Astrocyte (in vitro differentiated cells and primary cell): ENCODE measurements at regions not wholly inside any gene's neighbourhood (a gene's known extent, or its start where the extent isn't known, plus 50 kb on each side); places are given as distances from the start of the nearest gene placed in this dataset.

Source experiments
- DNase-seq: peaks from one replicate; pipeline ENCODE4 v3.0.0-alpha.2; 2010; ENCODE audit warnings: low read depth
- FAIRE-seq: peaks from 2 replicates; lab custom pipeline; 2011; peaks lifted over from hg19 to GRCh38; lab: Jason Lieb, UNC
- H2AFZ ChIP-seq: 2 replicates; pipeline ENCODE4 v1.6.0; 2012; ENCODE audit warnings: low read depth, low read length, inconsistent platforms
- H3K27ac ChIP-seq: 2 replicates; pipeline ENCODE4 v1.5.1; 2011; ENCODE audit warnings: low read depth, low read length, inconsistent platforms
- H3K27me3 ChIP-seq: 2 replicates; pipeline ENCODE4 v1.6.0; 2011; ENCODE audit warnings: low read length, inconsistent platforms; ENCODE audit not compliant: insufficient read depth
- H3K36me3 ChIP-seq: 2 replicates; pipeline ENCODE4 v1.5.1; 2011; ENCODE audit warnings: low read length, inconsistent platforms; ENCODE audit not compliant: insufficient read depth
- H3K4me1 ChIP-seq: 2 replicates; pipeline ENCODE4 v1.5.1; 2011; ENCODE audit warnings: low read length, inconsistent platforms; ENCODE audit not compliant: insufficient read depth
- H3K4me2 ChIP-seq: 2 replicates; pipeline ENCODE4 v1.6.0; 2012; ENCODE audit warnings: low read length, inconsistent platforms
- H3K4me3 ChIP-seq: 2 replicates; pipeline ENCODE4 v1.5.1; 2011; ENCODE audit warnings: low read depth, mild to moderate bottlenecking, low read length, inconsistent platforms; ENCODE audit not compliant: insufficient read depth
- H3K79me2 ChIP-seq: 2 replicates; pipeline ENCODE4 v1.6.0; 2012; ENCODE audit warnings: mild to moderate bottlenecking, low read length, inconsistent platforms; ENCODE audit not compliant: insufficient read depth
- H3K9ac ChIP-seq: 2 replicates; pipeline ENCODE4 v1.6.0; 2012; ENCODE audit warnings: mild to moderate bottlenecking, low read length, inconsistent platforms
- H3K9me3 ChIP-seq: 2 replicates; pipeline ENCODE4 v1.5.1; 2012; ENCODE audit warnings: low read depth, mild to moderate bottlenecking, low read length, inconsistent platforms; ENCODE audit not compliant: insufficient read depth
- H4K20me1 ChIP-seq: 2 replicates; pipeline ENCODE4 v1.6.0; 2012; ENCODE audit warnings: low read length, inconsistent platforms; ENCODE audit not compliant: insufficient read depth
- H3K27ac Mint-ChIP-seq: one replicate; pipeline ENCODE4 v1.8.0; 2021; ENCODE audit warnings: mild to moderate bottlenecking, mixed read lengths; ENCODE audit not compliant: unreplicated experiment
- H3K27me3 Mint-ChIP-seq: one replicate; pipeline ENCODE4 v1.8.0; 2021; ENCODE audit warnings: low read depth, mixed read lengths; ENCODE audit not compliant: unreplicated experiment
- H3K36me3 Mint-ChIP-seq: one replicate; pipeline ENCODE4 v1.8.0; 2021; ENCODE audit warnings: low read depth, mixed read lengths; ENCODE audit not compliant: unreplicated experiment
- H3K4me1 Mint-ChIP-seq: one replicate; pipeline ENCODE4 v1.8.0; 2021; ENCODE audit warnings: low read depth, mixed read lengths; ENCODE audit not compliant: unreplicated experiment
- H3K4me3 Mint-ChIP-seq: one replicate; pipeline ENCODE4 v1.8.0; 2021; ENCODE audit warnings: mild to moderate bottlenecking, moderate library complexity, mixed read lengths; ENCODE audit not compliant: unreplicated experiment
- H3K9me3 Mint-ChIP-seq: one replicate; pipeline ENCODE4 v1.8.0; 2021; ENCODE audit warnings: mild to moderate bottlenecking, mixed read lengths; ENCODE audit not compliant: unreplicated experiment
- CTCF ChIP-seq: IDR thresholded peaks from 2 replicates; pipeline ENCODE4 v1.5.1; 2011; ENCODE audit warnings: low read depth, mild to moderate bottlenecking, inconsistent platforms, low read length, moderate library complexity; ENCODE audit not compliant: insufficient read depth
- EZH2 ChIP-seq: IDR thresholded peaks from 2 replicates; pipeline ENCODE4 v1.6.1; 2012; ENCODE audit warnings: mild to moderate bottlenecking, low read length, inconsistent platforms; ENCODE audit not compliant: insufficient read depth

GRCh38 chr6:167588920-167589614, 237.6 kb upstream of the AFDN start:
- peaks cover 7% of the 10 kb centered on the region for H3K4me1 ChIP-seq
- no peak overlapping the region for H3K27ac Mint-ChIP-seq
- H3K4me1 Mint-ChIP-seq, result peaks cover 4% of the 10 kb centered on the region
- H3K4me2 ChIP-seq, result no peak overlapping the region
- DNase-seq (no peak), FAIRE-seq (no peak)
- TF ChIP-seq EZH2 (no peak), CTCF (no peak)
- peaks cover 5% of the 10 kb centered on the region for H3K9me3 ChIP-seq
- no peak overlapping the region for H3K9ac ChIP-seq
- no peak overlapping the region for H3K4me3 ChIP-seq
- no peaks in the 10 kb centered on the region for H3K79me2 ChIP-seq
- H3K4me3 Mint-ChIP-seq, result no peak overlapping the region
- no peak overlapping the region for H3K27ac ChIP-seq
- no peaks in the 10 kb centered on the region for H3K27me3 Mint-ChIP-seq
- H3K36me3 ChIP-seq, result no peaks in the 10 kb centered on the region
- peak overlapping the region; percentile 62 for H2AFZ ChIP-seq
- peaks cover 2% of the 10 kb centered on the region for H3K36me3 Mint-ChIP-seq
- H3K9me3 Mint-ChIP-seq, result peaks cover 5% of the 10 kb centered on the region
- no peaks in the 10 kb centered on the region for H3K27me3 ChIP-seq
- no peaks in the 10 kb centered on the region for H4K20me1 ChIP-seq

GRCh38 chr6:167589615-167589940, 237.1 kb upstream of the AFDN start:
- Histone ChIP-seq H3K9ac (no peak overlapping the region), H3K4me2 (no peak overlapping the region), H2AFZ (no peak overlapping the region), H3K4me3 (no peak overlapping the region), H3K4me1 (peaks cover 7% of the 10 kb centered on the region), H3K9me3 (peaks cover 5% of the 10 kb centered on the region), H4K20me1 (no peaks in the 10 kb centered on the region), H3K79me2 (no peaks in the 10 kb centered on the region), H3K36me3 (no peaks in the 10 kb centered on the region), H3K27ac (no peak overlapping the region), H3K27me3 (no peaks in the 10 kb centered on the region)
- Mint-ChIP-seq H3K27me3 (no peaks in the 10 kb centered on the region), H3K36me3 (peaks cover 2% of the 10 kb centered on the region), H3K4me3 (no peak overlapping the region), H3K4me1 (peaks cover 4% of the 10 kb centered on the region), H3K9me3 (peaks cover 5% of the 10 kb centered on the region), H3K27ac (no peak overlapping the region)
- DNase-seq (no peak), FAIRE-seq (no peak)
- TF ChIP-seq CTCF (no peak), EZH2 (no peak)

DNA sequence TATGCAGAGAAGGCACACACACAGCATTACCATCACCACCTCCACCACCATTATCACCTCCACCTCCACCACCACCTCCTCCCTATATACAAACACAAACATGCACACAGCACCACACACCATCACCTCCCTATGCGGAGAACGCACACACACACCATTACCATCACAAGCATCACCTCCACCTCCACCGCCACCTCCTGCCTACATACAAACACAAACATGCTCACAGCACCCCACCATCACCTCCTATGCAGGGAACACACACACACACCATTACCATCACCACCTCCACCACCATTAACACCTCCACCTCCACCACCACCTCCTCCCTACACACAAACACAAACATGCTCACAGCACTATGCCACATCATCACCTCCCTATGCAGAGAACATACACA, 236.5 kb upstream of the AFDN start:
- Histone ChIP-seq H3K27me3 (no peaks in the 10 kb centered on the region), H3K9ac (no peak overlapping the region), H3K4me2 (no peak overlapping the region), H3K27ac (no peak overlapping the region), H3K36me3 (no peaks in the 10 kb centered on the region), H3K9me3 (peaks cover 5% of the 10 kb centered on the region), H4K20me1 (no peaks in the 10 kb centered on the region), H3K79me2 (no peaks in the 10 kb centered on the region), H3K4me1 (peaks cover 7% of the 10 kb centered on the region), H2AFZ (no peak overlapping the region), H3K4me3 (no peak overlapping the region)
- peaks cover 2% of the 10 kb centered on the region for H3K36me3 Mint-ChIP-seq
- TF ChIP-seq CTCF (no peak), EZH2 (no peak)
- no peak overlapping the region for H3K4me3 Mint-ChIP-seq
- peaks cover 4% of the 10 kb centered on the region for H3K4me1 Mint-ChIP-seq
- DNase-seq (no peak), FAIRE-seq (no peak)
- H3K27ac Mint-ChIP-seq, result no peak overlapping the region
- peaks cover 5% of the 10 kb centered on the region for H3K9me3 Mint-ChIP-seq
- H3K27me3 Mint-ChIP-seq, result no peaks in the 10 kb centered on the region
